Endothelial cell of umbilical vein (primary cell): ENCODE measurements at regions not wholly inside any gene's neighbourhood (a gene's known extent, or its start where the extent isn't known, plus 50 kb on each side); places are given as distances from the start of the nearest gene placed in this dataset.

Source experiments
- EZH2 ChIP-seq: IDR thresholded peaks from 2 replicates; pipeline ENCODE4 v1.6.1; 2012; ENCODE audit warnings: borderline replicate concordance, low read depth, mild to moderate bottlenecking, moderate library complexity, low read length, inconsistent platforms; ENCODE audit not compliant: severe bottlenecking
- JUN ChIP-seq: IDR thresholded peaks from 2 replicates; pipeline ENCODE4 v1.6.1; 2011; ENCODE audit warnings: borderline replicate concordance, low read depth; ENCODE audit not compliant: insufficient read length, insufficient read depth
- MYC ChIP-seq: IDR thresholded peaks from one replicate; pipeline ENCODE4 v1.6.1; 2011; ENCODE audit warnings: mild to moderate bottlenecking, low read depth, low read length
- POLR2A ChIP-seq: IDR thresholded peaks from 2 replicates; pipeline ENCODE4 v1.6.1; 2012; ENCODE audit warnings: low read depth, mild to moderate bottlenecking, control low read depth, low read length
- POLR2AphosphoS5 ChIP-seq: IDR thresholded peaks from 2 replicates; pipeline ENCODE4 v1.6.1; 2012; ENCODE audit warnings: low read depth, mild to moderate bottlenecking, control low read depth, low read length, moderate library complexity; ENCODE audit not compliant: insufficient read depth
- TF ChIP-seq, protein P1 (sequence below), 2 donors: IDR thresholded peaks; 1 replicate in 1 of 2; 2 replicates in 1 of 2; pipeline ENCODE4 v1.5.1; 2011; ENCODE audit warnings: low read length in 2 of 2, mild to moderate bottlenecking in 2 of 2, moderate library complexity in 2 of 2, control low read depth in 1 of 2, inconsistent platforms in 1 of 2, low read depth in 1 of 2; ENCODE audit not compliant: insufficient read depth in 1 of 2; ENCODE audit errors: extremely low read depth in 1 of 2

- TF ChIP-seq, protein P1, sequence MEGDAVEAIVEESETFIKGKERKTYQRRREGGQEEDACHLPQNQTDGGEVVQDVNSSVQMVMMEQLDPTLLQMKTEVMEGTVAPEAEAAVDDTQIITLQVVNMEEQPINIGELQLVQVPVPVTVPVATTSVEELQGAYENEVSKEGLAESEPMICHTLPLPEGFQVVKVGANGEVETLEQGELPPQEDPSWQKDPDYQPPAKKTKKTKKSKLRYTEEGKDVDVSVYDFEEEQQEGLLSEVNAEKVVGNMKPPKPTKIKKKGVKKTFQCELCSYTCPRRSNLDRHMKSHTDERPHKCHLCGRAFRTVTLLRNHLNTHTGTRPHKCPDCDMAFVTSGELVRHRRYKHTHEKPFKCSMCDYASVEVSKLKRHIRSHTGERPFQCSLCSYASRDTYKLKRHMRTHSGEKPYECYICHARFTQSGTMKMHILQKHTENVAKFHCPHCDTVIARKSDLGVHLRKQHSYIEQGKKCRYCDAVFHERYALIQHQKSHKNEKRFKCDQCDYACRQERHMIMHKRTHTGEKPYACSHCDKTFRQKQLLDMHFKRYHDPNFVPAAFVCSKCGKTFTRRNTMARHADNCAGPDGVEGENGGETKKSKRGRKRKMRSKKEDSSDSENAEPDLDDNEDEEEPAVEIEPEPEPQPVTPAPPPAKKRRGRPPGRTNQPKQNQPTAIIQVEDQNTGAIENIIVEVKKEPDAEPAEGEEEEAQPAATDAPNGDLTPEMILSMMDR (IDR thresholded peaks at IDR 0.05; ENCODE audit: extremely low read depth in 1 of 2, insufficient read depth in 1 of 2, low read depth in 1 of 2, low read length in 2 of 2): no peak
- TF ChIP-seq POLR2A: no peak
- no peak for TF ChIP-seq MYC
- no peak for TF ChIP-seq POLR2AphosphoS5
- TF ChIP-seq EZH2: no peak
- TF ChIP-seq JUN: no peak
These were observed 607.1 kb downstream of the MEI4 start for GRCh38 chr6:78259935-78260334.
